ENCODE measurements at regions not wholly inside any gene's neighbourhood (a gene's known extent, or its start where the extent isn't known, plus 50 kb on each side); places are given as distances from the start of the nearest gene placed in this dataset.

GRCh38 chrX:118212817-118213183, 96.2 kb upstream of the KLHL13 start:
- H3K36me3 ChIP-seq (ENCODE audit: control insufficient read depth, insufficient read depth, low read length), result no peaks in the 10 kb centered on the region
- no peak overlapping the region for H3K9ac ChIP-seq (ENCODE audit: low read depth, low read length)
- no peaks in the 10 kb centered on the region for H3K9me3 ChIP-seq (ENCODE audit: control insufficient read depth, insufficient read depth, low read length)
- no peaks in the 10 kb centered on the region for H3K27me3 ChIP-seq (ENCODE audit: control insufficient read depth, insufficient read depth, low read length)
- no peak overlapping the region for H3K27ac ChIP-seq (ENCODE audit: low read depth, low read length)
- H3K4me3 ChIP-seq (ENCODE audit: low read depth, low read length), result no peak overlapping the region
- H3K4me1 ChIP-seq (ENCODE audit: control insufficient read depth, insufficient read depth, low read length), result peaks cover 9% of the 10 kb centered on the region; the same call in 1 of the 2 replicates

GRCh38 chrX:118215346-118215745, 98.7 kb upstream of the KLHL13 start:
- Histone ChIP-seq H3K4me3 (ENCODE audit: low read depth, low read length) (no peak overlapping the region), H3K4me1 (ENCODE audit: control insufficient read depth, insufficient read depth, low read length) (peaks cover 9% of the 10 kb centered on the region; the same call in 1 of the 2 replicates), H3K9me3 (ENCODE audit: control insufficient read depth, insufficient read depth, low read length) (no peaks in the 10 kb centered on the region), H3K27ac (ENCODE audit: low read depth, low read length) (no peak overlapping the region), H3K27me3 (ENCODE audit: control insufficient read depth, insufficient read depth, low read length) (no peaks in the 10 kb centered on the region; the same call in 1 of the 2 replicates), H3K9ac (ENCODE audit: low read depth, low read length) (no peak overlapping the region), H3K36me3 (ENCODE audit: control insufficient read depth, insufficient read depth, low read length) (no peaks in the 10 kb centered on the region)

GRCh38 chrX:118216087-118216486, 99.5 kb upstream of the KLHL13 start:
- Histone ChIP-seq H3K9me3 (ENCODE audit: control insufficient read depth, insufficient read depth, low read length) (no peaks in the 10 kb centered on the region), H3K27me3 (ENCODE audit: control insufficient read depth, insufficient read depth, low read length) (no peaks in the 10 kb centered on the region; the same call in 1 of the 2 replicates), H3K4me1 (ENCODE audit: control insufficient read depth, insufficient read depth, low read length) (peaks cover 14% of the 10 kb centered on the region; the same call in 1 of the 2 replicates), H3K36me3 (ENCODE audit: control insufficient read depth, insufficient read depth, low read length) (no peaks in the 10 kb centered on the region), H3K9ac (ENCODE audit: low read depth, low read length) (no peak overlapping the region), H3K4me3 (ENCODE audit: low read depth, low read length) (no peak overlapping the region), H3K27ac (ENCODE audit: low read depth, low read length) (no peak overlapping the region)

GRCh38 chrX:118216509-118216908, 99.9 kb upstream of the KLHL13 start:
- Histone ChIP-seq H3K4me1 (ENCODE audit: control insufficient read depth, insufficient read depth, low read length) (peaks cover 14% of the 10 kb centered on the region; the same call in 1 of the 2 replicates), H3K36me3 (ENCODE audit: control insufficient read depth, insufficient read depth, low read length) (no peaks in the 10 kb centered on the region), H3K27ac (ENCODE audit: low read depth, low read length) (no peak overlapping the region), H3K9me3 (ENCODE audit: control insufficient read depth, insufficient read depth, low read length) (no peaks in the 10 kb centered on the region), H3K27me3 (ENCODE audit: control insufficient read depth, insufficient read depth, low read length) (no peaks in the 10 kb centered on the region; the same call in 1 of the 2 replicates), H3K9ac (ENCODE audit: low read depth, low read length) (no peak overlapping the region), H3K4me3 (ENCODE audit: low read depth, low read length) (no peak overlapping the region)

GRCh38 chrX:118218079-118218478, 101.5 kb upstream of the KLHL13 start:
- Histone ChIP-seq H3K4me3 (ENCODE audit: low read depth, low read length) (no peak overlapping the region), H3K9me3 (ENCODE audit: control insufficient read depth, insufficient read depth, low read length) (no peaks in the 10 kb centered on the region), H3K27me3 (ENCODE audit: control insufficient read depth, insufficient read depth, low read length) (no peaks in the 10 kb centered on the region; the same call in 1 of the 2 replicates), H3K9ac (ENCODE audit: low read depth, low read length) (no peak overlapping the region), H3K4me1 (ENCODE audit: control insufficient read depth, insufficient read depth, low read length) (peaks cover 5% of the 10 kb centered on the region; the same call in 1 of the 2 replicates), H3K36me3 (ENCODE audit: control insufficient read depth, insufficient read depth, low read length) (no peaks in the 10 kb centered on the region), H3K27ac (ENCODE audit: low read depth, low read length) (no peak overlapping the region)

- no peak overlapping the region for H3K9ac ChIP-seq (ENCODE audit: low read depth, low read length)
- H3K9me3 ChIP-seq (ENCODE audit: control insufficient read depth, insufficient read depth, low read length), result no peaks in the 10 kb centered on the region
- no peaks in the 10 kb centered on the region; the same call in 1 of the 2 replicates for H3K27me3 ChIP-seq (ENCODE audit: control insufficient read depth, insufficient read depth, low read length)
- H3K4me1 ChIP-seq (ENCODE audit: control insufficient read depth, insufficient read depth, low read length), result peaks cover 5% of the 10 kb centered on the region; the same call in 1 of the 2 replicates
- H3K27ac ChIP-seq (ENCODE audit: low read depth, low read length), result no peak overlapping the region
- no peak overlapping the region for H3K4me3 ChIP-seq (ENCODE audit: low read depth, low read length)
- no peaks in the 10 kb centered on the region for H3K36me3 ChIP-seq (ENCODE audit: control insufficient read depth, insufficient read depth, low read length)
Observed at GRCh38 chrX:118218940-118219339, 102.3 kb upstream of the KLHL13 start.

GRCh38 chrX:118219866-118220265, 103.3 kb upstream of the KLHL13 start:
- Histone ChIP-seq H3K9ac (ENCODE audit: low read depth, low read length) (no peak overlapping the region), H3K27ac (ENCODE audit: low read depth, low read length) (no peak overlapping the region), H3K36me3 (ENCODE audit: control insufficient read depth, insufficient read depth, low read length) (no peaks in the 10 kb centered on the region)

GRCh38 chrX:118220509-118220908, 103.9 kb upstream of the KLHL13 start:
- no peaks in the 10 kb centered on the region; the same call in 1 of the 2 replicates for H3K27me3 ChIP-seq (ENCODE audit: control insufficient read depth, insufficient read depth, low read length)
- H3K4me3 ChIP-seq (ENCODE audit: low read depth, low read length), result no peak overlapping the region

More at GRCh38 chrX:118219866-118220265, 103.3 kb upstream of the KLHL13 start:
- no peak overlapping the region for H3K4me3 ChIP-seq (ENCODE audit: low read depth, low read length)
- no peaks in the 10 kb centered on the region for H3K9me3 ChIP-seq (ENCODE audit: control insufficient read depth, insufficient read depth, low read length)
- H3K4me1 ChIP-seq (ENCODE audit: control insufficient read depth, insufficient read depth, low read length), result peaks cover 5% of the 10 kb centered on the region; the same call in 1 of the 2 replicates
- no peaks in the 10 kb centered on the region; the same call in 1 of the 2 replicates for H3K27me3 ChIP-seq (ENCODE audit: control insufficient read depth, insufficient read depth, low read length)

GRCh38 chrX:118221270-118221669, 104.7 kb upstream of the KLHL13 start:
- no peak overlapping the region for H3K9ac ChIP-seq (ENCODE audit: low read depth, low read length)
- no peak overlapping the region for H3K27ac ChIP-seq (ENCODE audit: low read depth, low read length)
- no peaks in the 10 kb centered on the region for H3K36me3 ChIP-seq (ENCODE audit: control insufficient read depth, insufficient read depth, low read length)
- H3K27me3 ChIP-seq (ENCODE audit: control insufficient read depth, insufficient read depth, low read length), result no peaks in the 10 kb centered on the region; the same call in 1 of the 2 replicates
- H3K4me3 ChIP-seq (ENCODE audit: low read depth, low read length), result no peak overlapping the region
- no peaks in the 10 kb centered on the region for H3K9me3 ChIP-seq (ENCODE audit: control insufficient read depth, insufficient read depth, low read length)
- peaks cover 5% of the 10 kb centered on the region; the same call in 1 of the 2 replicates for H3K4me1 ChIP-seq (ENCODE audit: control insufficient read depth, insufficient read depth, low read length)

More at GRCh38 chrX:118220509-118220908, 103.9 kb upstream of the KLHL13 start:
- Histone ChIP-seq H3K9ac (ENCODE audit: low read depth, low read length) (no peak overlapping the region), H3K36me3 (ENCODE audit: control insufficient read depth, insufficient read depth, low read length) (no peaks in the 10 kb centered on the region), H3K27ac (ENCODE audit: low read depth, low read length) (no peak overlapping the region), H3K9me3 (ENCODE audit: control insufficient read depth, insufficient read depth, low read length) (no peaks in the 10 kb centered on the region), H3K4me1 (ENCODE audit: control insufficient read depth, insufficient read depth, low read length) (peaks cover 5% of the 10 kb centered on the region; the same call in 1 of the 2 replicates)

- H3K4me3 ChIP-seq (ENCODE audit: low read depth, low read length), result no peak overlapping the region
- peaks cover 5% of the 10 kb centered on the region; the same call in 1 of the 2 replicates for H3K4me1 ChIP-seq (ENCODE audit: control insufficient read depth, insufficient read depth, low read length)
- H3K9me3 ChIP-seq (ENCODE audit: control insufficient read depth, insufficient read depth, low read length), result no peaks in the 10 kb centered on the region
- no peak overlapping the region for H3K27ac ChIP-seq (ENCODE audit: low read depth, low read length)
- H3K27me3 ChIP-seq (ENCODE audit: control insufficient read depth, insufficient read depth, low read length), result no peaks in the 10 kb centered on the region; the same call in 1 of the 2 replicates
- H3K36me3 ChIP-seq (ENCODE audit: control insufficient read depth, insufficient read depth, low read length), result no peaks in the 10 kb centered on the region
- no peak overlapping the region for H3K9ac ChIP-seq (ENCODE audit: low read depth, low read length)
Observed at GRCh38 chrX:118221733-118222132, 105.1 kb upstream of the KLHL13 start.

GRCh38 chrX:118222421-118222820, 105.8 kb upstream of the KLHL13 start:
- Histone ChIP-seq H3K9me3 (ENCODE audit: control insufficient read depth, insufficient read depth, low read length) (no peaks in the 10 kb centered on the region), H3K27ac (ENCODE audit: low read depth, low read length) (no peak overlapping the region), H3K4me1 (ENCODE audit: control insufficient read depth, insufficient read depth, low read length) (peaks cover 5% of the 10 kb centered on the region; the same call in 1 of the 2 replicates)

More at GRCh38 chrX:118222421-118222820, 105.8 kb upstream of the KLHL13 start:
- no peaks in the 10 kb centered on the region for H3K36me3 ChIP-seq (ENCODE audit: control insufficient read depth, insufficient read depth, low read length)
- no peak overlapping the region for H3K4me3 ChIP-seq (ENCODE audit: low read depth, low read length)
- H3K27me3 ChIP-seq (ENCODE audit: control insufficient read depth, insufficient read depth, low read length), result no peaks in the 10 kb centered on the region; the same call in 1 of the 2 replicates
- H3K9ac ChIP-seq (ENCODE audit: low read depth, low read length), result no peak overlapping the region

Data from HUES48 (cell line).